OCI-LY7 (cell line): ENCODE measurements at regions not wholly inside any gene's neighbourhood (a gene's known extent, or its start where the extent isn't known, plus 50 kb on each side); places are given as distances from the start of the nearest gene placed in this dataset.

Experiments used
- EZH2phosphoT487 ChIP-seq: fragments of 200-600 bp; sonication (generic); IDR thresholded peaks from 2 replicates; pipeline ENCODE4 v1.6.1; 2018; ENCODE audit warnings: low read depth, borderline replicate concordance, mild to moderate bottlenecking, mixed run types, antibody characterized with exemption, low read length, moderate library complexity, mixed read lengths
- TF ChIP-seq, protein P1 (sequence below): fragments of 200-600 bp; sonication (generic); conservative IDR thresholded peaks from 2 replicates; pipeline ENCODE4 v1.5.1; 2014; ENCODE audit warnings: mild to moderate bottlenecking, antibody characterized with exemption, low read length, moderate library complexity, mixed read lengths

DNA sequence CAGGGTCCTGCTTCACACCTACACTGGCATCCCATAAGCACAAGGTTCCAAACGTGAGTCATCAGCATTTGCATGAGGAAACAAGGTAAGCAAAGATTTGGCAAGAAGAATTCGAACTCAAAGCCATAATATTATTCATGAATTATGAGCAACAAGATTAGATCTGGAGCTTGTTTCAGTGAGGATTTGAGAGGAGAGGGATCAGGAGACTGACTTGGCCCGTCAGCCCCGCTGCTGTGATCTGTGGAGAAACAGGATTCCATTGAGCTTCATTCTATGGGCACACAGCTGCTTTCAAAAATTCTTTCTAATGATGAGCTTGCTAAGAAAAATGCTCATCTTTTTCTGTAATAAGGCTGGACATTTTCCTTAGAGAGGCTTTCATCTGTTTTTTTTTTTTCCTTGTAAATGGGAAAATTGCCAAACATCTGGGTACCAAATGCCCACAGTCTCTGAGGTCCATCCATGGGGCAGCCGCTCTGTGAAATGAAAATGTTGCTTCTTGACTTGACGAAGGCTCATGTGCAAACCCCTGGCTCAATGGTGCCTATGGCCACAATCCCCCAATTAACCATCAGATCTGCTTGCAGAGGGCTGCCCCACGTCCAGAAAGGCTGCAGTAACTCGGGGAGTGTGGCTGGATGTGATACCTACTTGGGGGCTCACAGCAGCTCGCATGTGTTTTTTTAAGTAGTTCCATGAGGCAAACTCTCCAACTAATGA is 179.3 kb downstream of the TMEM18 start:
- TF ChIP-seq, protein P1, sequence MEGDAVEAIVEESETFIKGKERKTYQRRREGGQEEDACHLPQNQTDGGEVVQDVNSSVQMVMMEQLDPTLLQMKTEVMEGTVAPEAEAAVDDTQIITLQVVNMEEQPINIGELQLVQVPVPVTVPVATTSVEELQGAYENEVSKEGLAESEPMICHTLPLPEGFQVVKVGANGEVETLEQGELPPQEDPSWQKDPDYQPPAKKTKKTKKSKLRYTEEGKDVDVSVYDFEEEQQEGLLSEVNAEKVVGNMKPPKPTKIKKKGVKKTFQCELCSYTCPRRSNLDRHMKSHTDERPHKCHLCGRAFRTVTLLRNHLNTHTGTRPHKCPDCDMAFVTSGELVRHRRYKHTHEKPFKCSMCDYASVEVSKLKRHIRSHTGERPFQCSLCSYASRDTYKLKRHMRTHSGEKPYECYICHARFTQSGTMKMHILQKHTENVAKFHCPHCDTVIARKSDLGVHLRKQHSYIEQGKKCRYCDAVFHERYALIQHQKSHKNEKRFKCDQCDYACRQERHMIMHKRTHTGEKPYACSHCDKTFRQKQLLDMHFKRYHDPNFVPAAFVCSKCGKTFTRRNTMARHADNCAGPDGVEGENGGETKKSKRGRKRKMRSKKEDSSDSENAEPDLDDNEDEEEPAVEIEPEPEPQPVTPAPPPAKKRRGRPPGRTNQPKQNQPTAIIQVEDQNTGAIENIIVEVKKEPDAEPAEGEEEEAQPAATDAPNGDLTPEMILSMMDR: no peak
- TF ChIP-seq EZH2phosphoT487: no peak
